Spinal cord (tissue), 9 donors: ENCODE measurements at regions not wholly inside any gene's neighbourhood (a gene's known extent, or its start where the extent isn't known, plus 50 kb on each side); places are given as distances from the start of the nearest gene placed in this dataset.
"Not testable (repeated sequence)": the region's sequence is repeated elsewhere in the genome, so short reads cannot be mapped to it uniquely, and the experiment has no call there.

Source experiments
- DNase-seq, 6 donors: peaks; one replicate each; pipeline versions ENCODE4 v3.0.0 to v3.0.0-alpha.2; 2013 to 2015; ENCODE audit warnings: low spot score in 6 of 6, low read depth in 4 of 6
- H3K27ac ChIP-seq: one replicate; pipeline ENCODE4 v1.5.1; 2013; ENCODE audit warnings: low read depth, low read length, control low read depth
- H3K27me3 ChIP-seq: one replicate; pipeline ENCODE4 v1.6.1; 2013; ENCODE audit warnings: low read length; ENCODE audit not compliant: control insufficient read depth, insufficient read depth
- H3K36me3 ChIP-seq: one replicate; pipeline ENCODE4 v1.6.1; 2013; ENCODE audit warnings: low read length; ENCODE audit not compliant: control insufficient read depth, insufficient read depth
- H3K4me1 ChIP-seq: one replicate; pipeline ENCODE4 v1.6.1; 2013; ENCODE audit warnings: low read length; ENCODE audit not compliant: control insufficient read depth, insufficient read depth
- H3K4me3 ChIP-seq: one replicate; pipeline ENCODE4 v1.5.1; 2013; ENCODE audit warnings: low read depth, low read length, control low read depth
- H3K9me3 ChIP-seq: one replicate; pipeline ENCODE4 v1.6.1; 2013; ENCODE audit warnings: low read length; ENCODE audit not compliant: control insufficient read depth, insufficient read depth
- WGBS: methylation state at CpG from one replicate; pipeline ENCODE4 v1.1.5; 2013; ENCODE audit warnings: missing lambda C conversion rate; ENCODE audit not compliant: insufficient coverage; 5-methylcytosine and 5-hydroxymethylcytosine counted together
- donor health status: healthy.

- Histone ChIP-seq H3K36me3 (no peaks in the 10 kb centered on the region), H3K9me3 (no peaks in the 10 kb centered on the region), H3K4me3 (no peak overlapping the region), H3K4me1 (no peaks in the 10 kb centered on the region), H3K27ac (no peak overlapping the region), H3K27me3 (peaks cover 14% of the 10 kb centered on the region)
- WGBS = no CpG with 5 or more reads among the region's 3 CpGs
- no peak for DNase-seq
Observed at GRCh38 chrX:52585892-52586291, 68.8 kb downstream of the SSX7 start.

- Histone ChIP-seq H3K36me3 (no peaks in the 10 kb centered on the region), H3K27me3 (peaks cover 19% of the 10 kb centered on the region), H3K4me3 (no peak overlapping the region), H3K9me3 (no peaks in the 10 kb centered on the region), H3K4me1 (no peaks in the 10 kb centered on the region), H3K27ac (no peak overlapping the region)
- no peak for DNase-seq
- WGBS = 88% methylated on average over 15 of the region's 15 CpGs
Observed at GRCh38 chrX:52577464-52578173, 60.8 kb upstream of the XAGE1B start.

GRCh38 chrX:52576946-52577345 lies 60.1 kb upstream of the XAGE1B start:
- no peak for DNase-seq
- Histone ChIP-seq H3K9me3 (no peaks in the 10 kb centered on the region), H3K27ac (no peak overlapping the region), H3K4me1 (no peaks in the 10 kb centered on the region), H3K36me3 (no peaks in the 10 kb centered on the region), H3K4me3 (no peak overlapping the region), H3K27me3 (peaks cover 19% of the 10 kb centered on the region)
- WGBS = 67% methylated on average over 1 of the region's 8 CpGs

GRCh38 chrX:52576474-52576873 lies 59.6 kb upstream of the XAGE1B start:
- H3K36me3 ChIP-seq = no peaks in the 10 kb centered on the region
- no peak overlapping the region for H3K27ac ChIP-seq
- DNase-seq = peak in 2 of 6 donors; percentile 0 to 50
- H3K27me3 ChIP-seq = peaks cover 17% of the 10 kb centered on the region
- H3K9me3 ChIP-seq = no peaks in the 10 kb centered on the region
- 41% methylated on average over 4 of the region's 5 CpGs for WGBS
- H3K4me1 ChIP-seq = no peaks in the 10 kb centered on the region
- no peak overlapping the region for H3K4me3 ChIP-seq

- 45% methylated on average over 11 of the region's 15 CpGs for WGBS
- Histone ChIP-seq H3K9me3 (no peaks in the 10 kb centered on the region), H3K4me1 (no peaks in the 10 kb centered on the region), H3K4me3 (no peak overlapping the region), H3K27me3 (peaks cover 22% of the 10 kb centered on the region), H3K27ac (no peak overlapping the region), H3K36me3 (no peaks in the 10 kb centered on the region)
- peak in 5 of 6 donors; percentile 2 to 71 (median 7) for DNase-seq
Observed at GRCh38 chrX:52574416-52575275, 57.8 kb upstream of the XAGE1B start.

- H3K27ac ChIP-seq, H3K9me3 ChIP-seq, H3K4me3 ChIP-seq, H3K4me1 ChIP-seq, H3K36me3 ChIP-seq, H3K27me3 ChIP-seq: not testable (repeated sequence)
- whole genome bisulfite sequencing = 63% methylated on average over 4 of the region's 12 CpGs
- DNase-seq = peak in 1 of 6 donors; percentile 9
Observed at GRCh38 chrX:52568146-52568545, 51.3 kb upstream of the XAGE1B start.
